ENCODE measurements at regions not wholly inside any gene's neighbourhood (a gene's known extent, or its start where the extent isn't known, plus 50 kb on each side); places are given as distances from the start of the nearest gene placed in this dataset.

DNA sequence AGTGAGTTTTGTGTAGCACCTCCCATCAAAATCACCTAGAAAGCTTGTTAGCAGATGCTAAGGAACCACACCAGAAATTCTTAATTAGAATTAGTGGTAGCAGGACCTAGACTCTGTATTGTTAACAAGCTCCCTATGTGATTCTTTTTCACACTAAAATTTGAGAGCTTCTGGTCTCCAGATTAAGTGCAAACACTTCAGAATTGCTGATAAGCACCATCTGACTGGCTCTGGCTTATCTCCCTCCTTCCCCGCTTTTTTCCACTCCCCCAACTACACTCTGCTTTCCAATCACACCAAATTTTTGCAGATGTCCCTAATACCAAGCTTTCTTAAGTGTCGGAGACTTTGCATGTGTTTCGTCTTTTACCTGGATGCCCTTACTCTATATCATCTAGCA, 410.1 kb upstream of the DPH6 start:
- TF ChIP-seq CTCF (conservative IDR thresholded peaks at IDR 0.05), result no peak
- no peak for TF ChIP-seq EZH2 (IDR thresholded peaks at IDR 0.05; ENCODE audit: low read depth)

Data from PC-9 (cell line).